Skin epidermis (tissue), 12 donors: ENCODE measurements at regions not wholly inside any gene's neighbourhood (a gene's known extent, or its start where the extent isn't known, plus 50 kb on each side); places are given as distances from the start of the nearest gene placed in this dataset.

Source experiments
- H3K27ac ChIP-seq, 21 experiments: fragments of 200-600 bp; sonication (generic) in 11 of 21; one replicate each; pipeline ENCODE4 v1.5.0; 2020; ENCODE audit warnings: mild to moderate bottlenecking in 3 of 21, inconsistent platforms in 2 of 21, moderate library complexity in 2 of 21
- H3K4me3 ChIP-seq, 7 experiments: fragments of 200-600 bp; sonication (generic) in 2 of 7; one replicate each; pipeline ENCODE4 v1.5.0; 2020; ENCODE audit warnings: inconsistent platforms in 2 of 7, mild to moderate bottlenecking in 2 of 7, moderate library complexity in 1 of 7

DNA sequence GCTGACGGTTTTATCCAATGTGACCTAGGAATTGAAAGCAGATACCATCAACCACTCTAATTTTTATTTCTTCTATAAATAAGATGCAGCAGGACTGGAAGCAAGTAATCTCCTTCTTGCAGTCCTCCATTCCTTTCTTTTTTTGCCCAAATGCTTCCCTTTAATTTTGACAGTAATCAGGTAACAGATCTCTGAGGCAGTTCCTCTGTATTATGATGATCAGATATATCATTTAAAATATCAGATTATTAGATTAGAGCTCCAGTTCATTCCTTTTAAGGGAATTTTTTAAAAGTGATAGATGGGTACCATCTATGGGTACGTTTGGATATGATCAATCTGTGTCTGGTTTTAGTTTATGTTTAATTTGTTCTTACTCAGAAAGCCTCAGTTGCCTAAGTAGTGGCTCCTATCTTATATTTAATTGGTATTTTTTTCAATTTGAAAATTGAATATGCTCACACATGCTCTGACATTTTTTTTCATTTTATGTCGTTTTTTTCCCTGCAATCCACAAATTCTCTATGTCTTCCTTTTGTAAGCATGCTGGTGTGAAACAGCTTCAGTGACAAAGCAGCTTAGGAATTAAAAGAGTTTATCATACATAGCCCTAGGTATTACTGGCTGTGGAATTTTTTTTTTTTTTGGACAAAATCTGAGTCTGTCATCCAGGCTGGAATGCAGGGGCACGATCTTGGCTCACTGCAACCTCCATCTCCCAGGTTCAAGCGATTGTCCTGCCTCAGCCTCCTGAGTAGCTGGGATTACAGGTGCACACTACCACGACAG, 73.7 kb upstream of the ANK2 start:
- H3K4me3 ChIP-seq = no peak overlapping the region
- H3K27ac ChIP-seq = no peak overlapping the region

- Histone ChIP-seq H3K4me3 (no peak overlapping the region), H3K27ac (no peak overlapping the region)
Observed at GRCh38 chr4:112978691-112979472, 70.6 kb upstream of the ANK2 start.

GRCh38 chr4:112979881-112980421, 69.5 kb upstream of the ANK2 start:
- no peak overlapping the region for H3K4me3 ChIP-seq
- H3K27ac ChIP-seq = no peak overlapping the region

GRCh38 chr4:112982680-112983079, 66.8 kb upstream of the ANK2 start:
- no peak overlapping the region for H3K27ac ChIP-seq

GRCh38 chr4:112994732-112995464, 54.6 kb upstream of the ANK2 start:
- no peak overlapping the region for H3K27ac ChIP-seq
- H3K4me3 ChIP-seq = no peak overlapping the region

More at GRCh38 chr4:112982680-112983079, 66.8 kb upstream of the ANK2 start:
- no peak overlapping the region for H3K4me3 ChIP-seq
